IMR-90 (cell line): ENCODE measurements at regions not wholly inside any gene's neighbourhood (a gene's known extent, or its start where the extent isn't known, plus 50 kb on each side); places are given as distances from the start of the nearest gene placed in this dataset.

Experiments used
- ATAC-seq: fragments of 200-7000 bp; cut with Tn5 transposase; 2 replicates; pipeline ENCODE4 v1.9.1; 2020; ENCODE audit warnings: low read depth, mild to moderate bottlenecking, moderate library complexity
- BruUV-seq: library from RNA; stranded (reverse); fragments of 400-500 nt; replicated peaks from 2 replicates; lab custom pipeline; 2021; lab: Mats Ljungman, UMichigan
- CTCF ChIA-PET: fragments of 300-600 bp; formaldehyde crosslinking; extraction: SDS; loops from one replicate; lab custom pipeline; 2021; ENCODE audit warnings: antibody characterized with exemption; lab: Yijun Ruan, JAX
- POLR2A ChIA-PET: fragments of 300-600 bp; sonication (Branson Sonifier 250); formaldehyde crosslinking; loops from one replicate; lab custom pipeline; 2022; ENCODE audit warnings: antibody characterized with exemption; ENCODE audit not compliant: unreplicated experiment; lab: Charles Lee
- DNase-seq: peaks from one replicate; pipeline ENCODE4 v3.0.0; 2013
- H2AFZ ChIP-seq: replicated peaks from 2 replicates; pipeline ENCODE3; 2013; ENCODE audit warnings: low read length, mild to moderate bottlenecking; ENCODE audit not compliant: poor library complexity
- H2AK5ac ChIP-seq: 2 replicates; pipeline ENCODE4 v1.6.1; 2013; ENCODE audit warnings: low read depth, low read length, inconsistent platforms
- H2AK9ac ChIP-seq: replicated peaks from 2 replicates; pipeline ENCODE3; 2013; ENCODE audit warnings: mild to moderate bottlenecking, low read depth, low read length, moderate library complexity; ENCODE audit not compliant: poor library complexity
- H2BK120ac ChIP-seq: 2 replicates; pipeline ENCODE4 v1.6.1; 2013; ENCODE audit warnings: low read depth, low read length, inconsistent platforms
- H2BK15ac ChIP-seq: 3 replicates; pipeline ENCODE4 v1.6.1; 2013; ENCODE audit warnings: low read depth, low read length, inconsistent platforms
- H2BK20ac ChIP-seq: 2 replicates; pipeline ENCODE4 v1.6.1; 2013; ENCODE audit warnings: low read depth, mild to moderate bottlenecking, inconsistent platforms, low read length, moderate library complexity
- H2BK5ac ChIP-seq: 2 replicates; pipeline ENCODE4 v1.6.1; 2013; ENCODE audit warnings: mild to moderate bottlenecking, low read depth, low read length, inconsistent platforms; ENCODE audit not compliant: poor library complexity, severe bottlenecking
- H3K14ac ChIP-seq: replicated peaks from 2 replicates; pipeline ENCODE4 v1.6.1; 2013; ENCODE audit warnings: low read depth, low read length, inconsistent platforms
- H3K18ac ChIP-seq: 2 replicates; pipeline ENCODE4 v1.6.1; 2013; ENCODE audit warnings: low read depth, low read length, control low read depth
- H3K23ac ChIP-seq: 2 replicates; pipeline ENCODE4 v1.6.1; 2013; ENCODE audit warnings: low read depth, low read length, inconsistent platforms
- H3K27ac ChIP-seq: 2 replicates; pipeline ENCODE4 v1.5.1; 2013; ENCODE audit warnings: mild to moderate bottlenecking, control low read depth, low read length; ENCODE audit not compliant: insufficient read depth
- H3K27me3 ChIP-seq: 2 replicates; pipeline ENCODE4 v1.6.1; 2013; ENCODE audit warnings: low read length; ENCODE audit not compliant: control insufficient read depth, insufficient read depth
- H3K36me3 ChIP-seq: 2 replicates; pipeline ENCODE4 v1.6.1; 2013; ENCODE audit warnings: low read length, mixed read lengths; ENCODE audit not compliant: control insufficient read depth, insufficient read depth
- H3K4ac ChIP-seq: 2 replicates; pipeline ENCODE4 v1.6.1; 2013; ENCODE audit warnings: low read depth, low read length, inconsistent platforms
- H3K4me1 ChIP-seq: 2 replicates; pipeline ENCODE4 v1.6.1; 2013; ENCODE audit warnings: low read length, mixed read lengths; ENCODE audit not compliant: control insufficient read depth, insufficient read depth
- H3K4me2 ChIP-seq: 2 replicates; pipeline ENCODE4 v1.6.1; 2013; ENCODE audit warnings: low read depth, mild to moderate bottlenecking, control low read depth, low read length, moderate library complexity
- H3K4me3 ChIP-seq: 2 replicates; pipeline ENCODE4 v1.5.1; 2013; ENCODE audit warnings: low read depth, mild to moderate bottlenecking, control low read depth, low read length, moderate library complexity; ENCODE audit not compliant: insufficient read depth
- H3K56ac ChIP-seq: 2 replicates; pipeline ENCODE4 v1.6.1; 2013; ENCODE audit warnings: low read length, inconsistent platforms; ENCODE audit not compliant: insufficient read depth; ENCODE audit errors: extremely low read depth
- H3K79me1 ChIP-seq, 2 experiments: 2 replicates each; pipeline ENCODE4 v1.6.1; 2013; ENCODE audit warnings: low read length in 2 of 2, inconsistent platforms in 1 of 2, low read depth in 1 of 2
- H3K9ac ChIP-seq: 2 replicates; pipeline ENCODE4 v1.6.1; 2013; ENCODE audit warnings: low read depth, low read length, control low read depth
- H3K9me1 ChIP-seq: 2 replicates; pipeline ENCODE4 v1.6.1; 2013; ENCODE audit warnings: low read length, inconsistent platforms; ENCODE audit not compliant: insufficient read depth
- H3K9me3 ChIP-seq: 2 replicates; pipeline ENCODE4 v1.6.1; 2013; ENCODE audit warnings: low read length; ENCODE audit not compliant: control insufficient read depth, insufficient read depth
- H4K20me1 ChIP-seq: 2 replicates; pipeline ENCODE4 v1.6.1; 2013; ENCODE audit warnings: low read length, inconsistent platforms; ENCODE audit not compliant: insufficient read depth
- H4K5ac ChIP-seq: 2 replicates; pipeline ENCODE4 v1.6.1; 2013; ENCODE audit warnings: mild to moderate bottlenecking, low read depth, low read length, control low read depth
- H4K8ac ChIP-seq, 2 experiments: 2 replicates each; pipeline ENCODE4 v1.6.1; 2013; ENCODE audit warnings: low read depth in 2 of 2, low read length in 2 of 2, control low read depth in 1 of 2, inconsistent platforms in 1 of 2
- H4K91ac ChIP-seq: 2 replicates; pipeline ENCODE4 v1.6.1; 2013; ENCODE audit warnings: low read depth, low read length, inconsistent platforms; ENCODE audit not compliant: insufficient read depth
- CEBPB ChIP-seq: IDR thresholded peaks from 2 replicates; pipeline ENCODE4 v1.6.1; 2012; ENCODE audit warnings: low read depth, low read length, improper control_type of control experiment
- CHD1 ChIP-seq: IDR thresholded peaks from 2 replicates; pipeline ENCODE4 v1.6.1; 2012; ENCODE audit warnings: low read depth, low read length, improper control_type of control experiment
- ELK1 ChIP-seq: fragments of 150-350 bp; IDR thresholded peaks from 2 replicates; pipeline ENCODE4 v1.6.1; 2016; ENCODE audit warnings: low read depth, mild to moderate bottlenecking, low read length, moderate library complexity, borderline replicate concordance
- FOS ChIP-seq: fragments of 150-350 bp; IDR thresholded peaks from 2 replicates; pipeline ENCODE4 v1.6.1; 2016; ENCODE audit warnings: low read depth, low read length
- MAFK ChIP-seq: IDR thresholded peaks from 2 replicates; pipeline ENCODE4 v1.6.1; 2012; ENCODE audit warnings: low read depth, low read length, improper control_type of control experiment
- MAZ ChIP-seq: IDR thresholded peaks from 2 replicates; pipeline ENCODE4 v1.6.1; 2012; ENCODE audit warnings: low read depth, mild to moderate bottlenecking, low read length, improper control_type of control experiment, moderate library complexity, borderline replicate concordance
- MXI1 ChIP-seq: IDR thresholded peaks from 2 replicates; pipeline ENCODE4 v1.6.1; 2012; ENCODE audit warnings: low read depth, mild to moderate bottlenecking, low read length, moderate library complexity, borderline replicate concordance
- NFE2L2 ChIP-seq: fragments of 150-350 bp; IDR thresholded peaks from 2 replicates; pipeline ENCODE4 v1.6.1; 2016; ENCODE audit warnings: low read depth, mild to moderate bottlenecking, low read length
- RAD21 ChIP-seq: IDR thresholded peaks from 2 replicates; pipeline ENCODE4 v1.6.1; 2012; ENCODE audit warnings: low read length, improper control_type of control experiment
- RFX5 ChIP-seq: IDR thresholded peaks from 2 replicates; pipeline ENCODE4 v1.8.0; 2012; ENCODE audit warnings: low read depth, mild to moderate bottlenecking, low read length, moderate library complexity
- SMC3 ChIP-seq: fragments of 150-350 bp; IDR thresholded peaks from 2 replicates; pipeline ENCODE4 v1.6.1; 2016; ENCODE audit warnings: low read depth, mild to moderate bottlenecking, antibody characterized with exemption, low read length, moderate library complexity
- whole genome bisulfite sequencing, 2 experiments: methylation state at CpG; one replicate each; pipeline versions ENCODE4 v1.1.5 to v1.1.7; 2013; ENCODE audit warnings: missing lambda C conversion rate in 2 of 2; ENCODE audit not compliant: insufficient read length in 1 of 2; ENCODE audit errors: extremely low coverage in 2 of 2; 5-methylcytosine and 5-hydroxymethylcytosine counted together
- dilution Hi-C: fragments of 300-500 bp; cut with HindIII; formaldehyde crosslinking; loops from one replicate; pipeline ENCODE4 v1.14.3; 2018; ENCODE audit warnings: low sequenced_read_pairs; ENCODE audit not compliant: unreplicated experiment
- in situ Hi-C: fragments of 300-500 bp; cut with MboI; formaldehyde crosslinking; loops from 3 replicates; pipeline ENCODE4 v1.14.3; 2019; ENCODE audit warnings: low sequenced_read_pairs, inconsistent platforms, mixed read lengths
- intact Hi-C: fragments of 100-400 bp; cut with micrococcal nuclease; formaldehyde crosslinking; loops from 2 replicates; pipeline ENCODE4 v1.10.0; 2022
- TF ChIP-seq, protein P1 (sequence below): conservative IDR thresholded peaks from 2 replicates; pipeline ENCODE4 v1.5.1; 2012; ENCODE audit warnings: mild to moderate bottlenecking, low read depth, low read length, improper control_type of control experiment

GRCh38 chr6:48735846-48736245 lies 624.8 kb upstream of the PTCHD4 start:
- TF ChIP-seq RAD21 (no peak), ELK1 (no peak), SMC3 (no peak), FOS (no peak), MXI1 (no peak), NFE2L2 (no peak), MAFK (no peak), CHD1 (no peak), MAZ (no peak), RFX5 (no peak), CEBPB (no peak)
- TF ChIP-seq, protein P1, sequence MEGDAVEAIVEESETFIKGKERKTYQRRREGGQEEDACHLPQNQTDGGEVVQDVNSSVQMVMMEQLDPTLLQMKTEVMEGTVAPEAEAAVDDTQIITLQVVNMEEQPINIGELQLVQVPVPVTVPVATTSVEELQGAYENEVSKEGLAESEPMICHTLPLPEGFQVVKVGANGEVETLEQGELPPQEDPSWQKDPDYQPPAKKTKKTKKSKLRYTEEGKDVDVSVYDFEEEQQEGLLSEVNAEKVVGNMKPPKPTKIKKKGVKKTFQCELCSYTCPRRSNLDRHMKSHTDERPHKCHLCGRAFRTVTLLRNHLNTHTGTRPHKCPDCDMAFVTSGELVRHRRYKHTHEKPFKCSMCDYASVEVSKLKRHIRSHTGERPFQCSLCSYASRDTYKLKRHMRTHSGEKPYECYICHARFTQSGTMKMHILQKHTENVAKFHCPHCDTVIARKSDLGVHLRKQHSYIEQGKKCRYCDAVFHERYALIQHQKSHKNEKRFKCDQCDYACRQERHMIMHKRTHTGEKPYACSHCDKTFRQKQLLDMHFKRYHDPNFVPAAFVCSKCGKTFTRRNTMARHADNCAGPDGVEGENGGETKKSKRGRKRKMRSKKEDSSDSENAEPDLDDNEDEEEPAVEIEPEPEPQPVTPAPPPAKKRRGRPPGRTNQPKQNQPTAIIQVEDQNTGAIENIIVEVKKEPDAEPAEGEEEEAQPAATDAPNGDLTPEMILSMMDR = no peak
- Histone ChIP-seq H2AK9ac (no peak overlapping the region), H4K5ac (no peak overlapping the region), H2BK120ac (peak overlapping the region; percentile 78), H2AK5ac (peak overlapping the region; percentile 20; the same call in 1 of the 2 replicates), H3K4me1 (no peaks in the 10 kb centered on the region; the same call in 1 of the 2 replicates), H3K27me3 (no peaks in the 10 kb centered on the region), H3K9me3 (no peaks in the 10 kb centered on the region), H4K20me1 (no peaks in the 10 kb centered on the region), H3K14ac (peak overlapping the region; percentile 68; the same call in 1 of the 2 replicates), H3K36me3 (no peaks in the 10 kb centered on the region), H2AFZ (no peak overlapping the region), H2BK5ac (no peak overlapping the region), H3K27ac (no peak overlapping the region), H4K91ac (peak overlapping the region; percentile 55; the same call in 1 of the 2 replicates), H3K9me1 (0 out of 2 replicates have a peak, but pooled peaks cover 2% of the 10 kb centered on the region), H4K8ac (peak overlapping the region in 1 of 2 experiments; percentile 51; a peak in 1 of 4 replicates), H3K18ac (peak overlapping the region; percentile 24; the same call in 1 of the 2 replicates), H3K23ac (0 out of 2 replicates have a peak overlapping the region, but pooled peaks have one; percentile 20), H3K79me1 (no peaks in the 10 kb centered on the region; a peak in 1 of 4 replicates), H3K4ac (peak overlapping the region; percentile 77; the same call in 1 of the 2 replicates), H3K4me2 (no peak overlapping the region), H3K56ac (no peak overlapping the region), H2BK20ac (peak overlapping the region; percentile 93), H2BK15ac (no peak overlapping the region), H3K4me3 (no peak overlapping the region), H3K9ac (no peak overlapping the region)
- intact Hi-C loops = no loop called here
- ATAC-seq (no peak), DNase-seq (no peak)
- no TSS peak for BruUV-seq
- dilution Hi-C loops = no loop called here
- ChIA-PET POLR2A (interaction anchor here (0.6 kb wide), 1 partner anchor 71 kb away, joined by 3 read pairs; no protein-coding TSS in a partner anchor), CTCF (interaction anchor here (0.7 kb wide), 1 partner anchor 11 kb away, joined by 3 read pairs; no protein-coding TSS in a partner anchor)
- WGBS, 2 experiments = no CpG with 5 or more reads among the region's 1 CpG
- in situ Hi-C loops = no loop called here
